ENCODE measurements at regions not wholly inside any gene's neighbourhood (a gene's known extent, or its start where the extent isn't known, plus 50 kb on each side); places are given as distances from the start of the nearest gene placed in this dataset.

DNA sequence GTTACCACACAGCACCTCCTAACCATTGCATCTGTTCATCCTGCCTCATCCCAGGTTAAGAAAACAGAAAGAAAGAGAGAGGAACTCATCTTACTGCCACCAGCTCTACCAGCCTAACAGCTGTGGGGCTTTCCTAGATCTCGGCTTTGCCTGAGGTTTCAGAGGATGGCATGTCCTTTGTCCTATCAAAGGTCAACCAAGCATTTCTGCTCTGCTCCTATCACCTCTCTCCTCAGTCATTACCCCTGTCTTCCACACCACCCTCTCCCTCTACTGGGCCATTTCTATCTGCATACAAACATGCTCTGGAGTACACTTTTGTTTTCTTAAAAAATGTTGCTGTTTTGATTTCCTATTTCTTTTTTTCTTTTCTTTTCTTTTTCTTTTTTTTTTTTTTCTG lies 393.3 kb downstream of the IRS2 start:
- TF ChIP-seq HOXA7 (CRISPR knock-in tag; IDR thresholded peaks at IDR 0.05; ENCODE audit: borderline replicate concordance), result no peak
- TF ChIP-seq, protein P1, sequence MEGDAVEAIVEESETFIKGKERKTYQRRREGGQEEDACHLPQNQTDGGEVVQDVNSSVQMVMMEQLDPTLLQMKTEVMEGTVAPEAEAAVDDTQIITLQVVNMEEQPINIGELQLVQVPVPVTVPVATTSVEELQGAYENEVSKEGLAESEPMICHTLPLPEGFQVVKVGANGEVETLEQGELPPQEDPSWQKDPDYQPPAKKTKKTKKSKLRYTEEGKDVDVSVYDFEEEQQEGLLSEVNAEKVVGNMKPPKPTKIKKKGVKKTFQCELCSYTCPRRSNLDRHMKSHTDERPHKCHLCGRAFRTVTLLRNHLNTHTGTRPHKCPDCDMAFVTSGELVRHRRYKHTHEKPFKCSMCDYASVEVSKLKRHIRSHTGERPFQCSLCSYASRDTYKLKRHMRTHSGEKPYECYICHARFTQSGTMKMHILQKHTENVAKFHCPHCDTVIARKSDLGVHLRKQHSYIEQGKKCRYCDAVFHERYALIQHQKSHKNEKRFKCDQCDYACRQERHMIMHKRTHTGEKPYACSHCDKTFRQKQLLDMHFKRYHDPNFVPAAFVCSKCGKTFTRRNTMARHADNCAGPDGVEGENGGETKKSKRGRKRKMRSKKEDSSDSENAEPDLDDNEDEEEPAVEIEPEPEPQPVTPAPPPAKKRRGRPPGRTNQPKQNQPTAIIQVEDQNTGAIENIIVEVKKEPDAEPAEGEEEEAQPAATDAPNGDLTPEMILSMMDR (tag by site-specific recombination; IDR thresholded peaks at IDR 0.05), result no peak
- no peak for TF ChIP-seq ZBTB21 (tag by site-specific recombination; IDR thresholded peaks at IDR 0.05)
- no peak for TF ChIP-seq ZNF777 (tag by site-specific recombination; IDR thresholded peaks at IDR 0.05; ENCODE audit: borderline replicate concordance)
- TF ChIP-seq, protein P2, sequence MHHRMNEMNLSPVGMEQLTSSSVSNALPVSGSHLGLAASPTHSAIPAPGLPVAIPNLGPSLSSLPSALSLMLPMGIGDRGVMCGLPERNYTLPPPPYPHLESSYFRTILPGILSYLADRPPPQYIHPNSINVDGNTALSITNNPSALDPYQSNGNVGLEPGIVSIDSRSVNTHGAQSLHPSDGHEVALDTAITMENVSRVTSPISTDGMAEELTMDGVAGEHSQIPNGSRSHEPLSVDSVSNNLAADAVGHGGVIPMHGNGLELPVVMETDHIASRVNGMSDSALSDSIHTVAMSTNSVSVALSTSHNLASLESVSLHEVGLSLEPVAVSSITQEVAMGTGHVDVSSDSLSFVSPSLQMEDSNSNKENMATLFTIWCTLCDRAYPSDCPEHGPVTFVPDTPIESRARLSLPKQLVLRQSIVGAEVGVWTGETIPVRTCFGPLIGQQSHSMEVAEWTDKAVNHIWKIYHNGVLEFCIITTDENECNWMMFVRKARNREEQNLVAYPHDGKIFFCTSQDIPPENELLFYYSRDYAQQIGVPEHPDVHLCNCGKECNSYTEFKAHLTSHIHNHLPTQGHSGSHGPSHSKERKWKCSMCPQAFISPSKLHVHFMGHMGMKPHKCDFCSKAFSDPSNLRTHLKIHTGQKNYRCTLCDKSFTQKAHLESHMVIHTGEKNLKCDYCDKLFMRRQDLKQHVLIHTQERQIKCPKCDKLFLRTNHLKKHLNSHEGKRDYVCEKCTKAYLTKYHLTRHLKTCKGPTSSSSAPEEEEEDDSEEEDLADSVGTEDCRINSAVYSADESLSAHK (tag by site-specific recombination; IDR thresholded peaks at IDR 0.05), result no peak
- TF ChIP-seq ZNF341 (tag by site-specific recombination; IDR thresholded peaks at IDR 0.05; ENCODE audit: low read depth), result no peak
- TF ChIP-seq ZNF510 (tag by site-specific recombination; IDR thresholded peaks at IDR 0.05; ENCODE audit: insufficient replicate concordance), result no peak
- TF ChIP-seq, protein P3, sequence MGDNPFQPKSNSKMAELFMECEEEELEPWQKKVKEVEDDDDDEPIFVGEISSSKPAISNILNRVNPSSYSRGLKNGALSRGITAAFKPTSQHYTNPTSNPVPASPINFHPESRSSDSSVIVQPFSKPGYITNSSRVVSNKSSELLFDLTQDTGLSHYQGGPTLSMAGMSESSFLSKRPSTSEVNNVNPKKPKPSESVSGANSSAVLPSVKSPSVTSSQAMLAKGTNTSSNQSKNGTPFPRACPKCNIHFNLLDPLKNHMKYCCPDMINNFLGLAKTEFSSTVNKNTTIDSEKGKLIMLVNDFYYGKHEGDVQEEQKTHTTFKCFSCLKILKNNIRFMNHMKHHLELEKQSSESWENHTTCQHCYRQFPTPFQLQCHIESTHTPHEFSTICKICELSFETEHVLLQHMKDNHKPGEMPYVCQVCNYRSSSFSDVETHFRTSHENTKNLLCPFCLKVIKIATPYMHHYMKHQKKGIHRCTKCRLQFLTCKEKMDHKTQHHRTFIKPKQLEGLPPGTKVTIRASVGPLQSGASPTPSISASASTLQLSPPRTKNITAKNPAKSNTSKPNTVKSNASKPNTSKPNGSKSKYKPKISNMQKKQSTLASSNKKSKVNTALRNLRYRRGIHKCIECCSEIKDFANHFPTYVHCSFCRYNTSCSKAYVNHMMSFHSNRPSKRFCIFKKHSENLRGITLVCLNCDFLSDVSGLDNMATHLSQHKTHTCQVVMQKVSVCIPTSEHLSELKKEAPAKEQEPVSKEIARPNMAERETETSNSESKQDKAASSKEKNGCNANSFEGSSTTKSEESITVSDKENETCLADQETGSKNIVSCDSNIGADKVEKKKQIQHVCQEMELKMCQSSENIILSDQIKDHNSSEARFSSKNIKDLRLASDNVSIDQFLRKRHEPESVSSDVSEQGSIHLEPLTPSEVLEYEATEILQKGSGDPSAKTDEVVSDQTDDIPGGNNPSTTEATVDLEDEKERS (tag by site-specific recombination; IDR thresholded peaks at IDR 0.05), result no peak
